Parathyroid adenoma (tissue), 2 donors: ENCODE measurements at regions not wholly inside any gene's neighbourhood (a gene's known extent, or its start where the extent isn't known, plus 50 kb on each side); places are given as distances from the start of the nearest gene placed in this dataset.

Source experiments
- H2AFZ ChIP-seq: fragments of 300-600 bp; sonication (generic); one replicate; pipeline ENCODE4 v1.7.0; 2017; ENCODE audit warnings: antibody characterized with exemption, mild to moderate bottlenecking
- H3K27ac ChIP-seq: fragments of 300-600 bp; sonication (generic); one replicate; pipeline ENCODE4 v1.7.0; 2017
- H3K27me3 ChIP-seq: fragments of 300-600 bp; sonication (generic); one replicate; pipeline ENCODE4 v1.7.0; 2017; ENCODE audit warnings: low read length; ENCODE audit not compliant: control insufficient read depth, insufficient read depth
- H3K36me3 ChIP-seq: fragments of 300-600 bp; sonication (generic); one replicate; pipeline ENCODE4 v1.7.0; 2017; ENCODE audit warnings: low read length; ENCODE audit not compliant: control insufficient read depth, insufficient read depth
- H3K4me1 ChIP-seq: fragments of 300-600 bp; sonication (generic); one replicate; pipeline ENCODE4 v1.7.0; 2017; ENCODE audit warnings: control low read depth
- H3K4me2 ChIP-seq: fragments of 300-600 bp; sonication (generic); one replicate; pipeline ENCODE4 v1.7.0; 2017; ENCODE audit warnings: low read length
- H3K4me3 ChIP-seq: fragments of 300-600 bp; sonication (generic); one replicate; pipeline ENCODE4 v1.7.0; 2017; ENCODE audit warnings: low read depth, low read length
- H3K79me2 ChIP-seq: fragments of 300-600 bp; sonication (generic); one replicate; pipeline ENCODE4 v1.7.0; 2017; ENCODE audit warnings: control low read depth
- H3K9ac ChIP-seq: fragments of 300-600 bp; sonication (generic); one replicate; pipeline ENCODE4 v1.7.0; 2017; ENCODE audit warnings: mild to moderate bottlenecking
- H3K9me3 ChIP-seq: fragments of 300-600 bp; sonication (generic); one replicate; pipeline ENCODE4 v1.7.0; 2017; ENCODE audit warnings: low read length; ENCODE audit not compliant: control insufficient read depth
- CTCF ChIP-seq: fragments of 300-600 bp; sonication (generic); IDR thresholded peaks from one replicate; pipeline ENCODE4 v1.7.0; 2017; ENCODE audit warnings: antibody characterized with exemption, mild to moderate bottlenecking
- donor health status: primary hyperparathyroidism.

- Histone ChIP-seq H3K79me2 (no peaks in the 10 kb centered on the region), H3K27me3 (no peaks in the 10 kb centered on the region), H3K36me3 (no peaks in the 10 kb centered on the region), H3K9ac (no peak overlapping the region), H3K4me2 (no peak overlapping the region), H2AFZ (no peak overlapping the region), H3K9me3 (no peaks in the 10 kb centered on the region), H3K4me1 (no peaks in the 10 kb centered on the region), H3K4me3 (no peak overlapping the region), H3K27ac (no peak overlapping the region)
- no peak for TF ChIP-seq CTCF
Measured at GRCh38 chr12:45622210-45622937, 107.1 kb upstream of the ARID2 start.

GRCh38 chr12:45623221-45623620 is 106.3 kb upstream of the ARID2 start:
- H3K27me3 ChIP-seq = no peaks in the 10 kb centered on the region
- no peaks in the 10 kb centered on the region for H3K9me3 ChIP-seq
- H3K4me2 ChIP-seq = no peak overlapping the region
- H3K9ac ChIP-seq = no peak overlapping the region
- no peak overlapping the region for H3K27ac ChIP-seq
- H3K36me3 ChIP-seq = no peaks in the 10 kb centered on the region
- H3K4me3 ChIP-seq = no peak overlapping the region
- H3K4me1 ChIP-seq = no peaks in the 10 kb centered on the region
- no peak for TF ChIP-seq CTCF
- no peaks in the 10 kb centered on the region for H3K79me2 ChIP-seq
- no peak overlapping the region for H2AFZ ChIP-seq

- no peak overlapping the region for H3K4me3 ChIP-seq
- H3K79me2 ChIP-seq = no peaks in the 10 kb centered on the region
- no peak overlapping the region for H2AFZ ChIP-seq
- no peaks in the 10 kb centered on the region for H3K27me3 ChIP-seq
- H3K4me2 ChIP-seq = no peak overlapping the region
- H3K4me1 ChIP-seq = no peaks in the 10 kb centered on the region
- no peaks in the 10 kb centered on the region for H3K36me3 ChIP-seq
- H3K27ac ChIP-seq = no peak overlapping the region
- no peak for TF ChIP-seq CTCF
- no peak overlapping the region for H3K9ac ChIP-seq
- H3K9me3 ChIP-seq = no peaks in the 10 kb centered on the region
Measured at GRCh38 chr12:45623940-45624339, 105.6 kb upstream of the ARID2 start.

- Histone ChIP-seq H3K36me3 (no peaks in the 10 kb centered on the region), H3K79me2 (no peaks in the 10 kb centered on the region), H2AFZ (no peak overlapping the region), H3K4me2 (no peak overlapping the region), H3K9me3 (no peaks in the 10 kb centered on the region), H3K27ac (no peak overlapping the region), H3K27me3 (no peaks in the 10 kb centered on the region), H3K4me1 (no peaks in the 10 kb centered on the region), H3K9ac (no peak overlapping the region), H3K4me3 (no peak overlapping the region)
- TF ChIP-seq CTCF = no peak
Measured at GRCh38 chr12:45626965-45627364, 102.5 kb upstream of the ARID2 start.
